HUES48 (cell line): ENCODE measurements at regions not wholly inside any gene's neighbourhood (a gene's known extent, or its start where the extent isn't known, plus 50 kb on each side); places are given as distances from the start of the nearest gene placed in this dataset.

ENCODE experiments used
- H3K27ac ChIP-seq: one replicate; pipeline ENCODE4 v1.7.0; 2013; ENCODE audit warnings: low read depth, low read length, inconsistent platforms
- H3K27me3 ChIP-seq: 2 replicates; pipeline ENCODE4 v1.6.1; 2013; ENCODE audit warnings: mild to moderate bottlenecking, low read length; ENCODE audit not compliant: control insufficient read depth, insufficient read depth
- H3K36me3 ChIP-seq: 2 replicates; pipeline ENCODE4 v1.6.1; 2013; ENCODE audit warnings: low read length; ENCODE audit not compliant: control insufficient read depth, insufficient read depth
- H3K4me1 ChIP-seq: 2 replicates; pipeline ENCODE4 v1.6.1; 2013; ENCODE audit warnings: mild to moderate bottlenecking, low read length; ENCODE audit not compliant: control insufficient read depth, insufficient read depth
- H3K4me3 ChIP-seq: 2 replicates; pipeline ENCODE4 v1.5.1; 2013; ENCODE audit warnings: mild to moderate bottlenecking, low read depth, low read length
- H3K9ac ChIP-seq: 2 replicates; pipeline ENCODE4 v1.6.1; 2013; ENCODE audit warnings: mild to moderate bottlenecking, low read depth, low read length, moderate library complexity
- H3K9me3 ChIP-seq: 2 replicates; pipeline ENCODE4 v1.6.1; 2013; ENCODE audit warnings: low read length; ENCODE audit not compliant: control insufficient read depth, insufficient read depth

- H3K27me3 ChIP-seq: no peaks in the 10 kb centered on the region
- H3K36me3 ChIP-seq: no peaks in the 10 kb centered on the region
- H3K4me1 ChIP-seq: no peaks in the 10 kb centered on the region
- no peaks in the 10 kb centered on the region; the same call in 1 of the 2 replicates for H3K9me3 ChIP-seq
- no peak overlapping the region for H3K9ac ChIP-seq
- H3K4me3 ChIP-seq: no peak overlapping the region
- no peak overlapping the region for H3K27ac ChIP-seq
Measured at GRCh38 chr3:103729547-103729946, 1294.7 kb downstream of the ZPLD1 start.

- Histone ChIP-seq H3K27ac (no peak overlapping the region), H3K9me3 (no peaks in the 10 kb centered on the region; the same call in 1 of the 2 replicates), H3K9ac (no peak overlapping the region), H3K4me1 (no peaks in the 10 kb centered on the region), H3K4me3 (no peak overlapping the region), H3K36me3 (no peaks in the 10 kb centered on the region), H3K27me3 (no peaks in the 10 kb centered on the region)
Measured at GRCh38 chr3:103730744-103731143, 1295.9 kb downstream of the ZPLD1 start.

DNA sequence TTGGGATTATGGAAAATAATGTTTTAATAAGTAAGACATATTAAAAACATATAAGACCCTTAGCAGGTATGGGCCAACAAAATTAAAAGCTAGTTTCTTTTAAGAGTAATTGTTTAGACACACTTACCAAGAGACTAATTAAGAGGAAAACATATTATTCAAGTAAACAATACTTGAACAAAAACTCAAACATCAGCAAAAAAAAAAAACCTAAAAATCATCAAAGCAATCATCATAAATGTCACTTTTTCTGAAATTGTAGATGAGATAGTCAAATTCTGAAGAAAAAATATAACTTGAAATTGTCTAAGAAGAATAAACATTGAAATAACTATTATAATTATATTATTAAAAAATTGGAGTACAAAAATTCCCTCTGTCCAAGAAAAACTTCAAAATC lies 1318.2 kb downstream of the ZPLD1 start:
- no peaks in the 10 kb centered on the region for H3K9me3 ChIP-seq
- no peak overlapping the region for H3K4me3 ChIP-seq
- no peak overlapping the region for H3K9ac ChIP-seq
- no peaks in the 10 kb centered on the region for H3K27me3 ChIP-seq
- no peak overlapping the region for H3K27ac ChIP-seq
- H3K36me3 ChIP-seq: no peaks in the 10 kb centered on the region
- no peaks in the 10 kb centered on the region for H3K4me1 ChIP-seq

DNA sequence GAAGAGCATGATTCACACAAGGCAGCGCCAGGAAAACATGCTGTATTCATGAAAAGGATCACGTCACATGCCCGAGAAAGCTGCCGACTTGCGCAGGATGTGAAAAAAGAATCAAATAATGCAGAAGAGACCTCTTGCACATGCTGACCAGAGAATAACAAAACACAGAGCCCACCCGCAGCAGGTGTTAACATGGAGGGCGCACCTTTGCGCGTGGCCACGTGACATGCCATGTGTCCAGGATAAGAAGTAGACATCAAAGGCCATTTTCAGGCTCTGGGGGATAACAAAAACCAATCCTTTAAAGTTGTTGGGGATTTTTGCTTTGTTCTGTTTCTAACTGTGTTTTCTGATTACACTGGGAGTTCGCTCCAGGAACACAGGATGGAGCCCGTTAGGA lies 1332.8 kb downstream of the ZPLD1 start:
- H3K9ac ChIP-seq: no peak overlapping the region
- no peaks in the 10 kb centered on the region for H3K36me3 ChIP-seq
- no peaks in the 10 kb centered on the region for H3K27me3 ChIP-seq
- H3K4me3 ChIP-seq: no peak overlapping the region
- H3K27ac ChIP-seq: no peak overlapping the region
- no peaks in the 10 kb centered on the region for H3K9me3 ChIP-seq
- no peaks in the 10 kb centered on the region for H3K4me1 ChIP-seq

DNA sequence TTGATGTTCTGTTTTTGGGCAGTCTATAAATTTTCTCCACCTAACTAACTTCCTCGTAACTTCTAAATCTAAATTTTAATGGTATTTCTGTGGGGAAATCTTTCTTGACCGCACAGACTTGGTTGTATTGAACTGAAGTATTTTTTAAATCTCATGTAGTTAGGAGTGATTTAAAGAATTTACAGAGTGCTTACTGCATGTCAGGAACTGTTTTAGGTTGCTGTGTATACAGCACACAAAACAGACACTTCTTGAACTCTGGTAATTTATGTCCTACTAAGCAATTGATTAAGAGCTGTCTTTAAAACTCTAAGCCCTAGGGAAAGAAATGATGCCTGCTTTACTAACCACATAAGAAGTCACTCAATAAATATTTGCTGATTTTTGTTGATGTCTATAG lies 1350.2 kb downstream of the ZPLD1 start:
- H3K36me3 ChIP-seq: no peaks in the 10 kb centered on the region
- peaks cover 4% of the 10 kb centered on the region; the same call in 1 of the 2 replicates for H3K4me1 ChIP-seq
- no peak overlapping the region for H3K9ac ChIP-seq
- no peak overlapping the region for H3K27ac ChIP-seq
- H3K4me3 ChIP-seq: no peak overlapping the region
- H3K9me3 ChIP-seq: no peaks in the 10 kb centered on the region
- H3K27me3 ChIP-seq: no peaks in the 10 kb centered on the region

DNA sequence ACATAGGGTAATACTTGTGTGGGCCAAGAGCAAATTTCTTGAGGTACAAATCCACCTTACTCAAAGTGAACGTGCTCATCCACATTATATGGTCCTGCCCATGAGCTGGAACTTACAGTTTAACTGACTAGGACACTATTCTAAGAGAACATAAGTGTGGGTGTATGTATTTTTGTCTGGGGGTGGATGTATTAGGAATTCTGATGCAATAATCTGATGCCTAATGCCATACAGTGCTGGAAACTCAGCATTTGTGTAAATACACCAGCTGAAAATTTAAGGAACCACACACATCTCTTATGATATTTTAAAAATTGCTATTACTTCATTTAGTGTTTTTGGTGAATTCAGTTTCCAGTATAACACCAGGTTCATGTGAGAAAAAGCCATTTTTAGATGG lies 1350.7 kb downstream of the ZPLD1 start:
- Histone ChIP-seq H3K9ac (no peak overlapping the region), H3K4me3 (no peak overlapping the region), H3K27me3 (no peaks in the 10 kb centered on the region), H3K27ac (no peak overlapping the region), H3K4me1 (peaks cover 4% of the 10 kb centered on the region; the same call in 1 of the 2 replicates), H3K36me3 (no peaks in the 10 kb centered on the region), H3K9me3 (no peaks in the 10 kb centered on the region)

GRCh38 chr3:103786296-103786695 lies 1351.5 kb downstream of the ZPLD1 start:
- Histone ChIP-seq H3K9me3 (no peaks in the 10 kb centered on the region), H3K4me1 (peaks cover 4% of the 10 kb centered on the region; the same call in 1 of the 2 replicates), H3K27ac (no peak overlapping the region), H3K4me3 (no peak overlapping the region), H3K9ac (no peak overlapping the region), H3K36me3 (no peaks in the 10 kb centered on the region), H3K27me3 (no peaks in the 10 kb centered on the region)

DNA sequence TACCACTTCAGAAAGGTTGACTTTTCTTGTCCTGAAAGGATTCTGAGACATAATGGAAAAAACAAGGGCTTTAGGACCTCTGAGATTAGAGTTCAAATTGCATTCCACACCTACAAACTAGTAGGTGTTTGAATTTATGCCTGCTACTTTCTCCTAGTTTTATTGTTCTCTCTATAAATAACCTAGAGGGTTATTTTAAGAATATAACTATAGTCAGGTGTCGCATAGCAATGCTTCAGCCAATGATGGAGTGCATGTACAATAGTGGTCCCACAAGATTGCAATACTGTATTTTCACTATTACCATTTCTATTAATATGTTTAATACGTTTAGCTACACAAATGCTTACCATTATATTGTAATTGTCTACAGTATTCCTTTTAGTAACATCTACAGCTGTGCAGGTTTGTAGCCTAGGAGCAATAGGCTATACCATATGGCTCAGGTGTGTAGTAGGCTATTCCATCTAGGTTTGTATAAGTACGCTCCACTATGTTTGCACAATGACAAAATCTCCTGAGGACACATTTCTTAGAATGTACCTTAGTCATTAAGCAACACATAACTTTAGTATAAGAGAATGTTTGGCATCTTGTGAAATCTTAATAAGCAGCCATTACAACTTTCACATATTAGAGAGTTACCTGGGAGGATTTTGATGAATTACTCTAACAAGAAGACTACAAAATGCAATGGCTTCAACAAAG lies 1352.5 kb downstream of the ZPLD1 start:
- Histone ChIP-seq H3K4me3 (no peak overlapping the region), H3K27me3 (no peaks in the 10 kb centered on the region), H3K27ac (no peak overlapping the region), H3K9ac (no peak overlapping the region), H3K4me1 (peaks cover 4% of the 10 kb centered on the region; the same call in 1 of the 2 replicates), H3K36me3 (no peaks in the 10 kb centered on the region), H3K9me3 (no peaks in the 10 kb centered on the region)

DNA sequence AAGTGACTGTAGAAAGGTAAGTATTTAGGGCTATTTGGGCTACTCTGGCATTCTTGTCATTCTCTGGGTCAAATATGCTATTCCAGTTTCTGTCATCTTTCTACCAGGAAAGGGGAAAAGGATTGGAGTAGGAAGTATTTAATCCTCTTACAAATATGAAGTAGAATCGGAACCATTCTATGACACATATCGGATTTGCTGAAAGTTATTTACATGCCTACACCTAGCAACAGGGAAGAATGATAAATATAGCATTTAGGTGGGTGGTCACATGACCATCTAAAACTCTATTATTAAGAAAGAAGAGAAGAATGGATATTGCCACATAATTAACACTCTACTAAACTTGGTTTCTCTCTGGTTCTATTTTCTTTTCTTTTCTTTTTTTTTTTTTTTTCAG lies 1353.1 kb downstream of the ZPLD1 start:
- H3K36me3 ChIP-seq: no peaks in the 10 kb centered on the region
- H3K27ac ChIP-seq: no peak overlapping the region
- H3K9ac ChIP-seq: no peak overlapping the region
- H3K4me3 ChIP-seq: no peak overlapping the region
- no peaks in the 10 kb centered on the region for H3K27me3 ChIP-seq
- no peaks in the 10 kb centered on the region for H3K9me3 ChIP-seq
- H3K4me1 ChIP-seq: peaks cover 4% of the 10 kb centered on the region; the same call in 1 of the 2 replicates

- no peak overlapping the region for H3K27ac ChIP-seq
- H3K4me1 ChIP-seq: peaks cover 8% of the 10 kb centered on the region
- no peak overlapping the region for H3K4me3 ChIP-seq
- no peaks in the 10 kb centered on the region for H3K27me3 ChIP-seq
- no peaks in the 10 kb centered on the region for H3K9me3 ChIP-seq
- no peak overlapping the region for H3K9ac ChIP-seq
- no peaks in the 10 kb centered on the region for H3K36me3 ChIP-seq
Measured at GRCh38 chr3:103791786-103792515, 1357.1 kb downstream of the ZPLD1 start.

GRCh38 chr3:103794656-103795055 lies 1359.8 kb downstream of the ZPLD1 start:
- Histone ChIP-seq H3K9ac (no peak overlapping the region), H3K4me1 (peaks cover 8% of the 10 kb centered on the region), H3K4me3 (no peak overlapping the region), H3K27me3 (no peaks in the 10 kb centered on the region), H3K36me3 (no peaks in the 10 kb centered on the region), H3K9me3 (no peaks in the 10 kb centered on the region), H3K27ac (no peak overlapping the region)
